ENCODE measurements at regions not wholly inside any gene's neighbourhood (a gene's known extent, or its start where the extent isn't known, plus 50 kb on each side); places are given as distances from the start of the nearest gene placed in this dataset.
"Not testable (repeated sequence)": the region's sequence is repeated elsewhere in the genome, so short reads cannot be mapped to it uniquely, and the experiment has no call there.

DNA sequence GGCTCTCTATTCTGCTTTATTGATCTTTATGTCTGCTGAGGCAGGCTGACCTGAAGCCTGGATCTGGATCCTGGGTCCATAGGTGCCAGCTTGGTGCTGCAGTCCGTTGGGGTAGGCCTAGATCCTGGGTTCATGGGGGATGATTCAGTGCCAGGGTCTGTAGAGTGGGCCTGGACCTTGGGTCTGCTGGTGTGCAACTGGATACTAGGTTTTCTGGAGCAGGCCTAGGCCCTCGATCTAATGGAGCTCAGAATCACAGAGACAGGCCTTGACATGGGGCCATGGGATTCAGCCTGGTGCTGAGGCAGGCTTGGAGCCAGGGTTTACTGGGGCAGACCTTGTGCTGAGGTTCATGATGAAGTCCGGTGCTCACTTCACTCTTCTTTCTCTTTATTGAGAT lies 358.6 kb downstream of the TEX13C start:
- DNase-seq (ENCODE audit: extremely low spot score in 2 of 2): no peak
- H3K27me3 ChIP-seq: no peaks in the 10 kb centered on the region
- no peak overlapping the region for H3K27ac ChIP-seq
- H3K4me1 ChIP-seq: no peaks in the 10 kb centered on the region
- TF ChIP-seq, protein P1, sequence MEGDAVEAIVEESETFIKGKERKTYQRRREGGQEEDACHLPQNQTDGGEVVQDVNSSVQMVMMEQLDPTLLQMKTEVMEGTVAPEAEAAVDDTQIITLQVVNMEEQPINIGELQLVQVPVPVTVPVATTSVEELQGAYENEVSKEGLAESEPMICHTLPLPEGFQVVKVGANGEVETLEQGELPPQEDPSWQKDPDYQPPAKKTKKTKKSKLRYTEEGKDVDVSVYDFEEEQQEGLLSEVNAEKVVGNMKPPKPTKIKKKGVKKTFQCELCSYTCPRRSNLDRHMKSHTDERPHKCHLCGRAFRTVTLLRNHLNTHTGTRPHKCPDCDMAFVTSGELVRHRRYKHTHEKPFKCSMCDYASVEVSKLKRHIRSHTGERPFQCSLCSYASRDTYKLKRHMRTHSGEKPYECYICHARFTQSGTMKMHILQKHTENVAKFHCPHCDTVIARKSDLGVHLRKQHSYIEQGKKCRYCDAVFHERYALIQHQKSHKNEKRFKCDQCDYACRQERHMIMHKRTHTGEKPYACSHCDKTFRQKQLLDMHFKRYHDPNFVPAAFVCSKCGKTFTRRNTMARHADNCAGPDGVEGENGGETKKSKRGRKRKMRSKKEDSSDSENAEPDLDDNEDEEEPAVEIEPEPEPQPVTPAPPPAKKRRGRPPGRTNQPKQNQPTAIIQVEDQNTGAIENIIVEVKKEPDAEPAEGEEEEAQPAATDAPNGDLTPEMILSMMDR (IDR thresholded peaks at IDR 0.05): no peak
- no peak for TF ChIP-seq POLR2AphosphoS5 (IDR thresholded peaks at IDR 0.05; ENCODE audit: insufficient read depth in 1 of 2, low read depth in 1 of 2)
- no peak for TF ChIP-seq POLR2A (IDR thresholded peaks at IDR 0.05)
- no peaks in the 10 kb centered on the region for H3K36me3 ChIP-seq
- H3K4me3 ChIP-seq: no peak overlapping the region
- no peaks in the 10 kb centered on the region for H3K9me3 ChIP-seq
- intact Hi-C loops (cut with DNase I): no loop called here

DNA sequence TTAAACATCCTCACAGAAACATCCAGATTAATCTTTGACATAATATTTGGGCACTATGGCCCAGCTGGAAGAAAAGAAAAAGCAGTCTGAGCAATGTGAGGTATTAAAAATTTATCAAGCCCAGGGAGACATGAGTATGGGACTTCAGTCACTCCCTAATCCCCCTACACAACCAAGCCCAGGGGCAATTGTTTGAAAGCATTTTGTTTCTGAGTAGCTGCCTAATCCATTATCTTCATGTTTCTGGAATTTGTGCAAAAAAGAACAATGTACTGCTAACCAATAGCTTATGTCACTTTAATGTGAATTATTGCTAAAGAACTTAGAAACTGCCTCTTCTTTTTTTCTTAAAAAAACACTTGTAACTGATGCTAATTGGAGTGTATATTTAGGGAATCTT lies 360.7 kb downstream of the TEX13C start:
- intact Hi-C loops (cut with DNase I): no loop called here
- TF ChIP-seq POLR2A (IDR thresholded peaks at IDR 0.05) (no peak), POLR2AphosphoS5 (IDR thresholded peaks at IDR 0.05; ENCODE audit: insufficient read depth in 1 of 2, low read depth in 1 of 2) (no peak)
- TF ChIP-seq, protein P1 (IDR thresholded peaks at IDR 0.05): no peak
- no peak overlapping the region for H3K4me3 ChIP-seq

DNA sequence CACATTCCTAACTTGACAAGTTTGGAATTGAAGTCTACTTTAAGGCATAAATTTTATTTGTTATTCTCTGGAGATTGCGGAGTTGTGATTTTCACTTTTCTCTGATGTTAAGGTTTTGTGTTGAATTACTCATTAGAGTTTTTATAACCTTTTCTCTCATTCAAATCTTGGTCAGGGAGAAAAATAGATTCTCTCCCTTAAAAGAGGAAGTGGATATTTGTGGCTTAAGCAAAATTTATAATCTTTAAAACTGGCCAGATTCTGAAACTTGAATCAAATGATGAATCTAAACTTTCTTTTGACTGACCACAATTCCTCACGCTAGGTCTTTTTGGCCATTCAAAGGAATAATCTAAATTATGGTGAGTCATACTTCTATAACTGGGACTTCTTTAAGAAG lies 361.4 kb downstream of the TEX13C start:
- TF ChIP-seq POLR2AphosphoS5 (IDR thresholded peaks at IDR 0.05; ENCODE audit: insufficient read depth in 1 of 2, low read depth in 1 of 2) (no peak), POLR2A (IDR thresholded peaks at IDR 0.05) (no peak)
- TF ChIP-seq, protein P1 (IDR thresholded peaks at IDR 0.05): no peak
- Histone ChIP-seq H3K27ac (no peak overlapping the region), H3K9me3 (no peaks in the 10 kb centered on the region), H3K27me3 (no peaks in the 10 kb centered on the region), H3K4me3 (no peak overlapping the region), H3K4me1 (no peaks in the 10 kb centered on the region), H3K36me3 (no peaks in the 10 kb centered on the region)
- intact Hi-C loops (cut with DNase I): no loop called here
- DNase-seq (ENCODE audit: extremely low spot score in 2 of 2): no peak

More for the DNA sequence above, 360.7 kb downstream of the TEX13C start:
- H3K27me3 ChIP-seq: no peaks in the 10 kb centered on the region
- no peaks in the 10 kb centered on the region for H3K9me3 ChIP-seq
- no peak for DNase-seq (ENCODE audit: extremely low spot score in 2 of 2)
- H3K27ac ChIP-seq: no peak overlapping the region
- H3K4me1 ChIP-seq: no peaks in the 10 kb centered on the region
- no peaks in the 10 kb centered on the region for H3K36me3 ChIP-seq

- no peak overlapping the region for H3K27ac ChIP-seq
- DNase-seq (ENCODE audit: extremely low spot score in 2 of 2): no peak
- no peaks in the 10 kb centered on the region for H3K4me1 ChIP-seq
- H3K36me3 ChIP-seq: no peaks in the 10 kb centered on the region
- no peaks in the 10 kb centered on the region for H3K27me3 ChIP-seq
- H3K4me3 ChIP-seq: no peak overlapping the region
- intact Hi-C loops (cut with DNase I): no loop called here
- TF ChIP-seq POLR2A (IDR thresholded peaks at IDR 0.05): no peak
- TF ChIP-seq, protein P1 (IDR thresholded peaks at IDR 0.05): no peak
- TF ChIP-seq POLR2AphosphoS5 (IDR thresholded peaks at IDR 0.05; ENCODE audit: insufficient read depth in 1 of 2, low read depth in 1 of 2): no peak
- H3K9me3 ChIP-seq: no peaks in the 10 kb centered on the region
Observed at GRCh38 chrX:125681507-125681906, 361.8 kb downstream of the TEX13C start.

DNA sequence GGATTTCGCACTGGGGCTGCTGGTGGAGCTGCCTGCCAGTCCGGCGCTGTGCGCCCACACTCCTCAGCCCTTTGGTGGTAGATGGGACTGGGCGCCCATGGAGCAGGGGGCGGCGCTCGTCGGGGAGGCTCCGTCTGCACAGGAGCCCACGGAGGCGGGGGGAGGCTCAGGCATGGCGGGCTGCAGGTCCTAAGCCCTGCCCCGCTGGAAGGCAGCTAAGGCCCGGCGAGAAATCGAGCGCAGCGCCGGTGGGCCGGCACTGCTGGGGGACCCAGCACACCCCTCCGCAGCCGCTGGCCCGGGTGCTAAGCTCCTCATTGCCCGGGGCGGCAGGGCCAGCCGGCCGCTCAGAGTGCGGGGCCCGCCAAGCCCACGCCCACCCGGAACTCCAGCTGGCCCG lies 370.9 kb downstream of the TEX13C start:
- H3K4me3 ChIP-seq; H3K27me3 ChIP-seq; H3K9me3 ChIP-seq; intact Hi-C loops (cut with DNase I); H3K27ac ChIP-seq; H3K4me1 ChIP-seq; DNase-seq (ENCODE audit: extremely low spot score in 2 of 2); H3K36me3 ChIP-seq: not testable (repeated sequence)

DNA sequence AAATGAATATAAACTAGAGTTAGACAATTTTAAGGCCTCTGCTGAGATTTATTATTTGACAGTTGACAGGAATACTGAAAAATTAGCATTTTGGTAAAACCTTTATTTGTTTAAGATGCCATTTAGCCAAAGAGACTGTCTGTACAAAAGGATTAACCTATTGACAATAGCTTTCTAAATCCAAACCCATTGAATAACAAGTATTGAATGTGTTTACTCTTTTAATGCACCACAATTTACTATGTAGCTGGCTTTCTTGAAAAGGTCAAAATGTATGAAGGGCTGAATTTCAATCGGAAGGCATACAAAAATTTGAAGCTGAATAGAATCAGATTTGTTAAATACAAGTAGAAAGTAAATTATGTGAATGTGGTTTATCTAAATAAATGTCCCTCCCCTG lies 374.5 kb downstream of the TEX13C start:
- no peak for DNase-seq (ENCODE audit: extremely low spot score in 2 of 2)
- no peaks in the 10 kb centered on the region for H3K4me1 ChIP-seq

More for the DNA sequence above, 374.5 kb downstream of the TEX13C start:
- TF ChIP-seq POLR2A (IDR thresholded peaks at IDR 0.05): no peak
- TF ChIP-seq, protein P1 (IDR thresholded peaks at IDR 0.05): no peak
- TF ChIP-seq POLR2AphosphoS5 (IDR thresholded peaks at IDR 0.05; ENCODE audit: insufficient read depth in 1 of 2, low read depth in 1 of 2): no peak
- Histone ChIP-seq H3K4me3 (no peak overlapping the region), H3K27ac (no peak overlapping the region), H3K36me3 (no peaks in the 10 kb centered on the region), H3K27me3 (no peaks in the 10 kb centered on the region), H3K9me3 (no peaks in the 10 kb centered on the region)
- intact Hi-C loops (cut with DNase I): no loop called here
